SKM-1 (cell line): ENCODE measurements at regions not wholly inside any gene's neighbourhood (a gene's known extent, or its start where the extent isn't known, plus 50 kb on each side); places are given as distances from the start of the nearest gene placed in this dataset.

Experiments
- DNase-seq: peaks from one replicate; lab custom pipeline; 2025; ENCODE audit not compliant: unreplicated experiment; lab: John Stamatoyannopoulos, UW

DNA sequence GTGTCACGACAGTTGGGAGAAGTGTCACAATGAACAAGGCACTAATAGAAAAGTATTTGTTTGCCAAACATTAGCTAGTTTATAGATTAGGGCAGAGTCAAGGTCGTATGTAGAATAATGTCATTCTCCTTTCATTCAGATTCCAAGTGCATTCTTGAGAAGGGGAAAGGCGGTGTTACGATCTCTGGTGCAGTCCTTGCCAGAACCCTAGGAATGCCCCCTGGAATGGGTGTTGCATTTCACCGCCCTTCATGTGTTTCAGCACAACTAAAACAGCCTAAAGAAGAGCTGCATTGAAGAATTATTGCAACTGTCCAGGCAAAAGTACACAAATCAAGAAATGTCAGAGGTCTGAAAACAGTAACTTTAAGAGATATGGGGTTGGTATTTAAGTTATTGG, 721.0 kb upstream of the WWC1 start:
- no peak for DNase-seq

- no peak for DNase-seq
These were observed 719.6 kb upstream of the WWC1 start for GRCh38 chr5:167571824-167572223.

- no peak for DNase-seq
These were observed 717.9 kb upstream of the WWC1 start for GRCh38 chr5:167573370-167574127.

DNA sequence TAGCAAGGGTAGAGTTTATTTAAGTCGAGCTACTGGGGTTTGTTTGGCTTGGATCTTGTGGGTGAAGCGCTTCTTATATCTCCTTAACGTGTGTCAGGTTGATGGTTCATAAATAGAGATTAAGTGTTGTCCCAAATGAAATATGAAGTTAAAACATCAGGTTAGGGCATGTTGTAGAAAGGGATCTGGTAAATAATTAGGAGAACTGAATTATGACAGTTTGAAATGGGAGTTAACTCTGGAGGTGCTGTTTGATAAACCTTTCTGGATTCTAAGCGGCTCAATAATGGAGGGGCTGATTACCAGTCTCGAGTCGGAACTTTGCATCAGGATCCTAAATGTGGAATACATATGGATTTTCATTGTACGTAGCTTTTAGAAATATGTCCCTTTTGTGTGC, 717.0 kb upstream of the WWC1 start:
- no peak for DNase-seq

GRCh38 chr5:167575330-167575729, 716.1 kb upstream of the WWC1 start:
- no peak for DNase-seq

DNA sequence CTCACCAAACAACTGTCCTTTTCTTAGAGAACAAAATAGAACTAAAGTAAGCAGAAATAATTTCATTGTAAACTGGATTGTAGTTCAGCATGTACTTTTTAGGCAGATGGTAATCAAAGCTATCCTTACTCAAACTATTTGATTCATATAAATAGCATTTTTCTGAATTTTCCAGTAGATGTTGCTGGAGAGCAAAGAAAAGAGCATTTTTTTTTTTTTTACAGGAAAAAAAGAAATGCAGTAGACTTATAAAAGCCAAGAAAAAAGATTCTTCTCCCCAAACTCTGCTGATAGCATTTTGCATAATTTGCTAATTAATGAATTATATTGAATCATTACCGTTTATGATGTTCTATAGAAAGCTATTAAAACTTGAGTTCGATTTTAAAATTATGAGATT, 715.3 kb upstream of the WWC1 start:
- no peak for DNase-seq

DNA sequence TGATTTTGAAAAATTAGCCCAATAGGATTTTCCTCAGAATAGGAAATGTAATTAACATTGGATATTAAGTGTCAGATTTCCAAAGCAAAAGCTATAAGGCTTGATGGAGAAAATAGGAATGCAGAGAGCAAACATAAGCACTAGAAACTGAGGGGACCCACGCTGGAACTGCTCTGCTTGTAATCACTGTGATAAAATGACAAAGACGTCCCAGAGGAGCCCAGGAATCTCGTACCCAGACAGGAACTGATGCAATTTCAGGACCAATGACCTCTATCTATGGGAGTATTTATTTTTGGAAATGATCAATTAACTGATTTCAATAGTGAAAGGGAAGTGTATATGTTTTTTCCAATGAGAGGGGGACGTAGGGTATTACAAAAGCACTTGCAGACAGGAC, 714.5 kb upstream of the WWC1 start:
- DNase-seq, result no peak

DNA sequence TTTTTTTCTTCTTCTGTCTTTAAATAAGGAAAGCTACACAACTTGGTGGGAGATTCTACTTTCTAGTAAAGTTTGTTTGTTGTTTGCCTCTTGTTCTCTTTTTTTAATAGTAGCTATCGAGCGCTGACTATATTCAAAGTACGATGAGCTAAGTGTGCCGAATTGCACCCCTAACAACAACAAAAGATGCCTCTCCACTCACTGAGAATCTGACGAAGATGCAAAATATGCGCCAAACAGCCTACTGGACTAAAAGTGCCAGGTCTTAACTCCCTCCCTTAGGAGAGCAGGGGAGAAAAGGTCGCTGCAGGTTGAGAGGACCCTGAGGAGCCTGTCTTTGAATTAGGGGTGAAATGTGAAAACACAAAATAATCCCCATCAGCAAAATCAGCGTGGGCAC, 713.8 kb upstream of the WWC1 start:
- no peak for DNase-seq

- no peak for DNase-seq
These were observed 712.3 kb upstream of the WWC1 start for GRCh38 chr5:167578977-167579692.

GRCh38 chr5:167579693-167580055, 711.8 kb upstream of the WWC1 start:
- no peak for DNase-seq

- DNase-seq, result no peak
These were observed 710.8 kb upstream of the WWC1 start for GRCh38 chr5:167580608-167581007.

DNA sequence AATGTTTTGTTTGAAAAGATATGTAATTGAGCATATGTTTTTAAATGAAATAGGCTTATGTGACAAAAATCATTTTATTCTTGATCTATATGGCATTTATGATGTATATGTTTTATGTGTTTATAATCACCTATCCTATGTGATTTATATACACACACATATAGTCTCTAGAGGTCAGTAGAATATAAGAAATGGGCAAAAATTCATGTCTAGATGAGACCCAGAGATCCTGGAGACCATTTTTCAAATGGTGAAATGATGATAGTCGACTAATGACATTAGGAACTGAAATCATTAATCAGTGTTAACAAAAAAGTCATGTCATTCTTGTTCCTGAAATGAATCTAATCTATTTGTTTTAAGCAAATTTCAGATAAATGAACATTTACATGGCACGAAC, 709.2 kb upstream of the WWC1 start:
- no peak for DNase-seq

- no peak for DNase-seq
These were observed 708.6 kb upstream of the WWC1 start for GRCh38 chr5:167582886-167583285.

DNA sequence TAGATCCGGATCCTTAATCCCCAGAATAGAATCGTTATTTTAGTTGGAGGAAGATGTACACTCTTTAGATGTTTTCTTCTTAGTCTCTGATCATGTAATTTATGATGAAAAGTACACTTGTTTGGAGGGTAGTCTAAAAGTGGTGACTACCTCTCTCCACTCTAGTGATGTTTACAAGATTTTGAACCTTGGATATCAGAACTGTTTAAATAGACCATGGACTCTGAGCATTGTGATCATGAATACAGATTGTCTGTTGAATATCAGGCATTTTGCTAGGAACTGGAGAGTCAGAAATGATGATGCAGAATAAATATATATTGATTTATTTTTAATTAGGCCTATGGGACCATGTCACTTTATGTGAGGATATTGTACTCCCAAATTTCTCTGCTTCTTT, 706.3 kb upstream of the WWC1 start:
- no peak for DNase-seq

- DNase-seq, result no peak
These were observed 703.5 kb upstream of the WWC1 start for GRCh38 chr5:167587772-167588437.

GRCh38 chr5:167592114-167592513, 699.3 kb upstream of the WWC1 start:
- no peak for DNase-seq

GRCh38 chr5:167593329-167594060, 698.0 kb upstream of the WWC1 start:
- no peak for DNase-seq

DNA sequence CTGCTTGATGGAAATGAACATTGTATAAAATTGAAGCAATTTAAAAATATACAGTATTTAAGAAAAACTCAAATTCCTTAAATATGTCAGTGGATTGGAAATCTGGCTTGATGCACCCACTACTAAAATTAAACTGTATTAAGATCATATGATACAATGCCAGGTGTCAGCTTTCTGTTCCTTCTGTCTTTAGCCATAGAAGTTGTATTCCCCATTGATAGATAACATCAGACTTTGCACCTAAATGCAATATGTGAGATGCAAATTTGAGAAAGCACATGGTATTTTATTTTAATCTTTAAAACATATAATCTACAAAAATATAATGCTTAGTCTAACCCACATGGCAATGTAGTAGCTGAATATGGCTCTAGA, 697.4 kb upstream of the WWC1 start:
- no peak for DNase-seq

GRCh38 chr5:167594750-167595149, 696.7 kb upstream of the WWC1 start:
- DNase-seq, result no peak

GRCh38 chr5:167595196-167595595, 696.2 kb upstream of the WWC1 start:
- no peak for DNase-seq

DNA sequence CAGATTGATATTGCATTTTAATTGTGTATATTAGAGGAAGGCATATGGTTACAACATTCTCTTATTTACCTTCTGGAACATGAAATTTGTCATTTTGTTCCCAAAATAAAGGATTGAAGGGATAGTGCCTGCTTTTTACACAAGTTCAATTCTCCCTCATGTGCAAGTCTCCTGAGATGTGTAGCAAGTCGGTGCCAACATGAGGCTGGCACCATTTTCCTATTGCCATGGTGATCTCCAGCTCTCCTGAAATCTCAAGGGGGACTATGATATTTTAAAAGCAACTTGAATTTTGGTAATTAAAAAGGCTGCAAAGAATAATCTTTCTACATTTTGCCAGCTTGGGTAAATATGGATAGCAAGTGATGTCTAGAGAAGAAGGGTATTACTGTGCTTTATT, 693.3 kb upstream of the WWC1 start:
- DNase-seq, result no peak

DNA sequence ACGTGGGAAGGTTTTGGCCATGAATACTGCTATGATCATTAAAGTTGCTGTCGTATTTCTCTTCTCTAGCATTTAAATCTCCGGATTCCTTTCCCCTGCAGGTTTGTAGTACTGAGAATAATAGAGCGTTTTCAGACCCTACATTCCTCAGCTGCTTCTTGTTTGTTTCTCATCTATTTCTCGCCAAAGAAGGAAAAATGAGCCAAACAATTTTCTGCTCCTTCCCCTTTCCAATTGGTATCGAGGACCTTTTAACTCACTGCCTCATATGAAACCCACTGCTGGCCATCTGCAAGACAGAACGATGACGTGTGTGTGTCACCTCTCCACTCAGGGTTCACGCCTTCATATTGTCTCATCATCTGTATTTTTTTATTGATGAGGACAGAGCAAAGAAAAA, 689.4 kb upstream of the WWC1 start:
- DNase-seq, result no peak
